ENCODE measurements at regions not wholly inside any gene's neighbourhood (a gene's known extent, or its start where the extent isn't known, plus 50 kb on each side); places are given as distances from the start of the nearest gene placed in this dataset.

- Histone ChIP-seq H3K4me3 (ENCODE audit: low read depth in 1 of 2, low read length in 2 of 2) (no peak overlapping the region), H3K36me3 (ENCODE audit: insufficient read depth, low read length) (no peaks in the 10 kb centered on the region), H2AFZ (ENCODE audit: low read depth, low read length) (no peak overlapping the region), H3K9ac (ENCODE audit: low read depth, low read length) (no peak overlapping the region), H3K4me2 (ENCODE audit: insufficient read depth, low read length) (no peak overlapping the region), H3K79me2 (ENCODE audit: insufficient read depth, low read length) (no peaks in the 10 kb centered on the region), H3K27me3 (ENCODE audit: insufficient read depth, low read length, poor library complexity) (peaks cover 25% of the 10 kb centered on the region), H3K27ac (ENCODE audit: low read length) (no peak overlapping the region), H3K9me3 (ENCODE audit: insufficient read depth, low read length, severe bottlenecking) (no peaks in the 10 kb centered on the region), H3K4me1 (ENCODE audit: insufficient read depth, low read length) (no peaks in the 10 kb centered on the region), H4K20me1 (ENCODE audit: insufficient read depth, low read length) (no peaks in the 10 kb centered on the region)
- ATAC-seq (ENCODE audit: insufficient read depth, low read depth) (no peak), DNase-seq (no peak)
- no peak for TF ChIP-seq CTCF (IDR thresholded peaks at IDR 0.05; ENCODE audit: borderline replicate concordance, extremely low read depth, low read length, poor library complexity, severe bottlenecking)
- TF ChIP-seq EZH2 (IDR thresholded peaks at IDR 0.05; ENCODE audit: borderline replicate concordance, low read depth, low read length, severe bottlenecking) = no peak
Observed at GRCh38 chr12:53866727-53867126, 71.9 kb upstream of the HOXC13 start.

GRCh38 chr12:53867216-53868012 is 71.2 kb upstream of the HOXC13 start:
- H2AFZ ChIP-seq (ENCODE audit: low read depth, low read length) = no peak overlapping the region
- H3K9ac ChIP-seq (ENCODE audit: low read depth, low read length) = no peak overlapping the region
- ATAC-seq (ENCODE audit: insufficient read depth, low read depth) = no peak
- no peaks in the 10 kb centered on the region for H3K79me2 ChIP-seq (ENCODE audit: insufficient read depth, low read length)
- no peaks in the 10 kb centered on the region for H3K9me3 ChIP-seq (ENCODE audit: insufficient read depth, low read length, severe bottlenecking)
- TF ChIP-seq CTCF (IDR thresholded peaks at IDR 0.05; ENCODE audit: borderline replicate concordance, extremely low read depth, low read length, poor library complexity, severe bottlenecking) (no peak), EZH2 (IDR thresholded peaks at IDR 0.05; ENCODE audit: borderline replicate concordance, low read depth, low read length, severe bottlenecking) (no peak)
- H4K20me1 ChIP-seq (ENCODE audit: insufficient read depth, low read length) = no peaks in the 10 kb centered on the region
- DNase-seq = no peak
- H3K27me3 ChIP-seq (ENCODE audit: insufficient read depth, low read length, poor library complexity) = peaks cover 31% of the 10 kb centered on the region
- H3K27ac ChIP-seq (ENCODE audit: low read length) = no peak overlapping the region
- H3K4me3 ChIP-seq (ENCODE audit: low read depth in 1 of 2, low read length in 2 of 2) = no peak overlapping the region
- H3K4me1 ChIP-seq (ENCODE audit: insufficient read depth, low read length) = no peaks in the 10 kb centered on the region
- H3K36me3 ChIP-seq (ENCODE audit: insufficient read depth, low read length) = no peaks in the 10 kb centered on the region
- H3K4me2 ChIP-seq (ENCODE audit: insufficient read depth, low read length) = no peak overlapping the region

GRCh38 chr12:53868511-53868986 is 70.1 kb upstream of the HOXC13 start:
- H3K4me1 ChIP-seq (ENCODE audit: insufficient read depth, low read length) = no peaks in the 10 kb centered on the region
- no peaks in the 10 kb centered on the region for H4K20me1 ChIP-seq (ENCODE audit: insufficient read depth, low read length)
- no peak overlapping the region for H3K4me2 ChIP-seq (ENCODE audit: insufficient read depth, low read length)
- no peaks in the 10 kb centered on the region for H3K79me2 ChIP-seq (ENCODE audit: insufficient read depth, low read length)
- ATAC-seq (ENCODE audit: insufficient read depth, low read depth) (no peak), DNase-seq (no peak)
- TF ChIP-seq CTCF (IDR thresholded peaks at IDR 0.05; ENCODE audit: borderline replicate concordance, extremely low read depth, low read length, poor library complexity, severe bottlenecking) (no peak), EZH2 (IDR thresholded peaks at IDR 0.05; ENCODE audit: borderline replicate concordance, low read depth, low read length, severe bottlenecking) (no peak)
- peaks cover 33% of the 10 kb centered on the region for H3K27me3 ChIP-seq (ENCODE audit: insufficient read depth, low read length, poor library complexity)
- no peaks in the 10 kb centered on the region for H3K36me3 ChIP-seq (ENCODE audit: insufficient read depth, low read length)
- H3K9ac ChIP-seq (ENCODE audit: low read depth, low read length) = no peak overlapping the region
- no peak overlapping the region for H3K4me3 ChIP-seq (ENCODE audit: low read depth in 1 of 2, low read length in 2 of 2)
- no peak overlapping the region for H3K27ac ChIP-seq (ENCODE audit: low read length)
- no peak overlapping the region for H2AFZ ChIP-seq (ENCODE audit: low read depth, low read length)
- no peaks in the 10 kb centered on the region for H3K9me3 ChIP-seq (ENCODE audit: insufficient read depth, low read length, severe bottlenecking)

Data from DND-41 (cell line).